ENCODE measurements at regions not wholly inside any gene's neighbourhood (a gene's known extent, or its start where the extent isn't known, plus 50 kb on each side); places are given as distances from the start of the nearest gene placed in this dataset.

DNA sequence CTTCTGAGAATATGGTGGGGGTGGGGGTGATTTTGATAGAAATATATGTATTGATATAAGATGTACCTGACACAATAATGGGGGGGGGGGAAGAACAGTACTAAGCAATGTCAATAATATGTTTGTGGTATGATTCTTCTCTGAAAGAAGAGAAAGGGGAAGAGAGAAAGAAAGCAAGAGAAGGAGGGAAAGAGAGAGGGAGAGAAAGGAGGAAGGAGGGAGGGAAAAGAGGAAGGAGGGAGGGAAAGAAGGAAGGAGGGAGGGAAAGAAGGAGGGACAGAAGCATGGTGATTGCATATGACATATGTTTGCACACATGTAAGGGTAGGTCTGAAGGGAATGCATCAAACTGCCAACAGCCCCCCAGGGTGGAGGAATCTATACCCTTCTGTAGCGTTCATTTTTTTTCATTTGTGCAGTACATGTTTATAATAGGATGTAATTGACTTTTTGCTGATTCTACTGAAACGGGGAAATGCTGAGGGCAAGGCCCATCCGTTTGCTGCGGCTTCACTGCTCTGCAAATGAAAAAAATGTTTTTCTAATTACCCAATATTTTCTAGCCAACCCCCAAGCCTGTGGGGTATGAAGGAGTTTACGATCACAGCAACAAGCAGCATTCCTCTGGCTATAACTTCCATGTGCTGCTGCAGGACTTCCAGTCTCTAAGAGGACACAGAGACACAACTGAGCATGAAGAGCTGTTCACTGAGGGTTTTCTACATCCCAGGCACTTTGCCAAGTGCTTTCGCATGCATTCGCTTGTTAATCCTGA, 119.3 kb upstream of the ZC3H12A start:
- TF ChIP-seq, protein P1, sequence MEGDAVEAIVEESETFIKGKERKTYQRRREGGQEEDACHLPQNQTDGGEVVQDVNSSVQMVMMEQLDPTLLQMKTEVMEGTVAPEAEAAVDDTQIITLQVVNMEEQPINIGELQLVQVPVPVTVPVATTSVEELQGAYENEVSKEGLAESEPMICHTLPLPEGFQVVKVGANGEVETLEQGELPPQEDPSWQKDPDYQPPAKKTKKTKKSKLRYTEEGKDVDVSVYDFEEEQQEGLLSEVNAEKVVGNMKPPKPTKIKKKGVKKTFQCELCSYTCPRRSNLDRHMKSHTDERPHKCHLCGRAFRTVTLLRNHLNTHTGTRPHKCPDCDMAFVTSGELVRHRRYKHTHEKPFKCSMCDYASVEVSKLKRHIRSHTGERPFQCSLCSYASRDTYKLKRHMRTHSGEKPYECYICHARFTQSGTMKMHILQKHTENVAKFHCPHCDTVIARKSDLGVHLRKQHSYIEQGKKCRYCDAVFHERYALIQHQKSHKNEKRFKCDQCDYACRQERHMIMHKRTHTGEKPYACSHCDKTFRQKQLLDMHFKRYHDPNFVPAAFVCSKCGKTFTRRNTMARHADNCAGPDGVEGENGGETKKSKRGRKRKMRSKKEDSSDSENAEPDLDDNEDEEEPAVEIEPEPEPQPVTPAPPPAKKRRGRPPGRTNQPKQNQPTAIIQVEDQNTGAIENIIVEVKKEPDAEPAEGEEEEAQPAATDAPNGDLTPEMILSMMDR (conservative IDR thresholded peaks at IDR 0.05): no peak
- no peak for TF ChIP-seq ZFX (IDR thresholded peaks at IDR 0.05)
